ENCODE measurements at regions not wholly inside any gene's neighbourhood (a gene's known extent, or its start where the extent isn't known, plus 50 kb on each side); places are given as distances from the start of the nearest gene placed in this dataset.
"Not testable (repeated sequence)": the region's sequence is repeated elsewhere in the genome, so short reads cannot be mapped to it uniquely, and the experiment has no call there.

- POLR2A ChIA-PET (ENCODE audit: low non-redundant PET), result no interaction called here
- CTCF ChIA-PET, result no interaction called here
- no peak for DNase-seq (ENCODE audit: low spot score)
- no peaks in the 10 kb centered on the region for H3K36me3 ChIP-seq (ENCODE audit: insufficient read depth, low read length, poor library complexity, severe bottlenecking)
- no peak overlapping the region for H3K4me3 ChIP-seq (ENCODE audit: low read depth, low read length, poor library complexity, severe bottlenecking)
- H3K4me1 ChIP-seq (ENCODE audit: insufficient read depth, low read length, poor library complexity, severe bottlenecking), result no peaks in the 10 kb centered on the region
- no peaks in the 10 kb centered on the region for H3K9me3 ChIP-seq (ENCODE audit: low read depth, low read length, poor library complexity, severe bottlenecking)
- TF ChIP-seq EZH2 (IDR thresholded peaks at IDR 0.05; ENCODE audit: borderline replicate concordance, low read depth, low read length, poor library complexity, severe bottlenecking) (peak; percentile 85), CTCF (conservative IDR thresholded peaks at IDR 0.05; ENCODE audit: low read depth, low read length) (no peak)
- H3K27me3 ChIP-seq (replicated peaks; ENCODE audit: insufficient read depth, low read depth, low read length, poor library complexity), result peaks cover 57% of the 10 kb centered on the region
- no TSS peak for BruUV-seq (replicated peaks)
- H3K27ac ChIP-seq (ENCODE audit: low read depth, low read length, poor library complexity, severe bottlenecking), result no peak overlapping the region
- intact Hi-C loops (cut with micrococcal nuclease; ENCODE audit: unreplicated experiment), result no loop called here
Observed at GRCh38 chr7:152925412-152926147, 166.0 kb downstream of the ACTR3B start.

GRCh38 chr7:152931633-152932032 lies 172.1 kb downstream of the ACTR3B start:
- Histone ChIP-seq H3K27ac (ENCODE audit: low read depth, low read length, poor library complexity, severe bottlenecking) (no peak overlapping the region), H3K36me3 (ENCODE audit: insufficient read depth, low read length, poor library complexity, severe bottlenecking) (no peaks in the 10 kb centered on the region), H3K9me3 (ENCODE audit: low read depth, low read length, poor library complexity, severe bottlenecking) (no peaks in the 10 kb centered on the region), H3K27me3 (replicated peaks; ENCODE audit: insufficient read depth, low read depth, low read length, poor library complexity) (peaks cover 14% of the 10 kb centered on the region), H3K4me1 (ENCODE audit: insufficient read depth, low read length, poor library complexity, severe bottlenecking) (no peaks in the 10 kb centered on the region), H3K4me3 (ENCODE audit: low read depth, low read length, poor library complexity, severe bottlenecking) (no peak overlapping the region)
- DNase-seq (ENCODE audit: low spot score), result no peak
- TF ChIP-seq CTCF (conservative IDR thresholded peaks at IDR 0.05; ENCODE audit: low read depth, low read length), result no peak
- no peak for TF ChIP-seq EZH2 (IDR thresholded peaks at IDR 0.05; ENCODE audit: borderline replicate concordance, low read depth, low read length, poor library complexity, severe bottlenecking)
- ChIA-PET CTCF (no interaction called here), POLR2A (ENCODE audit: low non-redundant PET) (no interaction called here)
- intact Hi-C loops (cut with micrococcal nuclease; ENCODE audit: unreplicated experiment), result no loop called here
- BruUV-seq (replicated peaks), result no TSS peak

GRCh38 chr7:152937282-152937681 lies 177.7 kb downstream of the ACTR3B start:
- no peaks in the 10 kb centered on the region for H3K9me3 ChIP-seq (ENCODE audit: low read depth, low read length, poor library complexity, severe bottlenecking)
- BruUV-seq (replicated peaks), result no TSS peak
- H3K4me1 ChIP-seq (ENCODE audit: insufficient read depth, low read length, poor library complexity, severe bottlenecking), result no peaks in the 10 kb centered on the region
- ChIA-PET POLR2A (ENCODE audit: low non-redundant PET) (no interaction called here), CTCF (no interaction called here)
- intact Hi-C loops (cut with micrococcal nuclease; ENCODE audit: unreplicated experiment), result no loop called here
- H3K27ac ChIP-seq (ENCODE audit: low read depth, low read length, poor library complexity, severe bottlenecking), result no peak overlapping the region
- no peaks in the 10 kb centered on the region for H3K36me3 ChIP-seq (ENCODE audit: insufficient read depth, low read length, poor library complexity, severe bottlenecking)
- no peak for DNase-seq (ENCODE audit: low spot score)
- TF ChIP-seq CTCF (conservative IDR thresholded peaks at IDR 0.05; ENCODE audit: low read depth, low read length), result no peak
- TF ChIP-seq EZH2 (IDR thresholded peaks at IDR 0.05; ENCODE audit: borderline replicate concordance, low read depth, low read length, poor library complexity, severe bottlenecking), result no peak
- no peak overlapping the region for H3K4me3 ChIP-seq (ENCODE audit: low read depth, low read length, poor library complexity, severe bottlenecking)
- H3K27me3 ChIP-seq (replicated peaks; ENCODE audit: insufficient read depth, low read depth, low read length, poor library complexity), result peaks cover 16% of the 10 kb centered on the region

GRCh38 chr7:152946616-152947015 lies 187.1 kb downstream of the ACTR3B start:
- H3K4me1 ChIP-seq (ENCODE audit: insufficient read depth, low read length, poor library complexity, severe bottlenecking); BruUV-seq (replicated peaks); H3K9me3 ChIP-seq (ENCODE audit: low read depth, low read length, poor library complexity, severe bottlenecking); DNase-seq (ENCODE audit: low spot score); H3K4me3 ChIP-seq (ENCODE audit: low read depth, low read length, poor library complexity, severe bottlenecking); CTCF ChIA-PET; H3K36me3 ChIP-seq (ENCODE audit: insufficient read depth, low read length, poor library complexity, severe bottlenecking); POLR2A ChIA-PET (ENCODE audit: low non-redundant PET); intact Hi-C loops (cut with micrococcal nuclease; ENCODE audit: unreplicated experiment); H3K27ac ChIP-seq (ENCODE audit: low read depth, low read length, poor library complexity, severe bottlenecking): not testable (repeated sequence)
- H3K27me3 ChIP-seq (replicated peaks; ENCODE audit: insufficient read depth, low read depth, low read length, poor library complexity), result peaks cover 19% of the 10 kb centered on the region

All from A673 (cell line).